ENCODE measurements at regions not wholly inside any gene's neighbourhood (a gene's known extent, or its start where the extent isn't known, plus 50 kb on each side); places are given as distances from the start of the nearest gene placed in this dataset.

GRCh38 chr10:33822774-33823173, 488.3 kb upstream of the NRP1 start:
- FAIRE-seq (no peak), DNase-seq (ENCODE audit: low spot score in 2 of 2) (no peak)

- no peak for FAIRE-seq
Measured at GRCh38 chr10:33820531-33820930, 486.1 kb upstream of the NRP1 start.

GRCh38 chr10:33819206-33819605, 484.7 kb upstream of the NRP1 start:
- DNase-seq (ENCODE audit: low spot score in 2 of 2) (no peak), FAIRE-seq (no peak)

More at GRCh38 chr10:33820531-33820930, 486.1 kb upstream of the NRP1 start:
- DNase-seq (ENCODE audit: low spot score in 2 of 2): no peak

- no peak for FAIRE-seq
Measured at GRCh38 chr10:33818343-33818742, 483.9 kb upstream of the NRP1 start.

GRCh38 chr10:33817605-33818004, 483.1 kb upstream of the NRP1 start:
- FAIRE-seq: no peak
- DNase-seq (ENCODE audit: low spot score in 2 of 2): no peak

More at GRCh38 chr10:33818343-33818742, 483.9 kb upstream of the NRP1 start:
- DNase-seq (ENCODE audit: low spot score in 2 of 2): no peak

GRCh38 chr10:33815776-33816175, 481.3 kb upstream of the NRP1 start:
- DNase-seq (ENCODE audit: low spot score in 2 of 2): no peak
- FAIRE-seq: no peak

GRCh38 chr10:33813871-33814270, 479.4 kb upstream of the NRP1 start:
- FAIRE-seq: no peak
- no peak for DNase-seq (ENCODE audit: low spot score in 2 of 2)

GRCh38 chr10:33813415-33813814, 478.9 kb upstream of the NRP1 start:
- DNase-seq (ENCODE audit: low spot score in 2 of 2): no peak
- FAIRE-seq: no peak

- DNase-seq (ENCODE audit: low spot score in 2 of 2) (no peak), FAIRE-seq (no peak)
Measured at GRCh38 chr10:33812586-33812985, 478.1 kb upstream of the NRP1 start.

GRCh38 chr10:33810986-33811385, 476.5 kb upstream of the NRP1 start:
- FAIRE-seq: no peak

GRCh38 chr10:33809732-33810131, 475.3 kb upstream of the NRP1 start:
- DNase-seq (ENCODE audit: low spot score in 2 of 2) (no peak), FAIRE-seq (no peak)

More at GRCh38 chr10:33810986-33811385, 476.5 kb upstream of the NRP1 start:
- DNase-seq (ENCODE audit: low spot score in 2 of 2): no peak

- DNase-seq (ENCODE audit: low spot score in 2 of 2) (no peak), FAIRE-seq (no peak)
Measured at GRCh38 chr10:33808475-33808874, 474.0 kb upstream of the NRP1 start.

GRCh38 chr10:33807531-33808359, 473.3 kb upstream of the NRP1 start:
- DNase-seq (ENCODE audit: low spot score in 2 of 2): no peak

GRCh38 chr10:33805831-33806230, 471.4 kb upstream of the NRP1 start:
- FAIRE-seq: no peak

More at GRCh38 chr10:33807531-33808359, 473.3 kb upstream of the NRP1 start:
- no peak for FAIRE-seq

GRCh38 chr10:33804584-33804983, 470.1 kb upstream of the NRP1 start:
- FAIRE-seq (no peak), DNase-seq (ENCODE audit: low spot score in 2 of 2) (no peak)

More at GRCh38 chr10:33805831-33806230, 471.4 kb upstream of the NRP1 start:
- no peak for DNase-seq (ENCODE audit: low spot score in 2 of 2)

GRCh38 chr10:33803248-33803647, 468.8 kb upstream of the NRP1 start:
- FAIRE-seq (no peak), DNase-seq (ENCODE audit: low spot score in 2 of 2) (no peak)

- DNase-seq (ENCODE audit: low spot score in 2 of 2) (no peak), FAIRE-seq (no peak)
Measured at GRCh38 chr10:33802566-33802965, 468.1 kb upstream of the NRP1 start.

- FAIRE-seq (no peak), DNase-seq (ENCODE audit: low spot score in 2 of 2) (no peak)
Measured at GRCh38 chr10:33801705-33802104, 467.2 kb upstream of the NRP1 start.

GRCh38 chr10:33800986-33801385, 466.5 kb upstream of the NRP1 start:
- FAIRE-seq (no peak), DNase-seq (ENCODE audit: low spot score in 2 of 2) (no peak)

GRCh38 chr10:33800545-33800944, 466.1 kb upstream of the NRP1 start:
- DNase-seq (ENCODE audit: low spot score in 2 of 2) (no peak), FAIRE-seq (no peak)

- no peak for DNase-seq (ENCODE audit: low spot score in 2 of 2)
- FAIRE-seq: no peak
Measured at GRCh38 chr10:33799944-33800323, 465.5 kb upstream of the NRP1 start.

GRCh38 chr10:33799281-33799943, 464.9 kb upstream of the NRP1 start:
- FAIRE-seq (no peak), DNase-seq (ENCODE audit: low spot score in 2 of 2) (no peak)

Measured in frontal cortex (tissue), 3 donors.